HEK293T (cell line): ENCODE measurements at regions not wholly inside any gene's neighbourhood (a gene's known extent, or its start where the extent isn't known, plus 50 kb on each side); places are given as distances from the start of the nearest gene placed in this dataset.

Experiments
- ARNT ChIP-seq: fragments of 450-650 bp; IDR thresholded peaks from 2 replicates; pipeline ENCODE4 v1.6.1; 2017; ENCODE audit warnings: mild to moderate bottlenecking
- BHLHE40 ChIP-seq: fragments of 450-650 bp; IDR thresholded peaks from 2 replicates; pipeline ENCODE4 v1.6.1; 2016; ENCODE audit warnings: mild to moderate bottlenecking, moderate library complexity, borderline replicate concordance
- ELF4 ChIP-seq: fragments of 450-650 bp; IDR thresholded peaks from 2 replicates; pipeline ENCODE4 v1.6.1; 2017; ENCODE audit warnings: antibody characterized with exemption
- FOXA1 ChIP-seq: fragments of 450-650 bp; IDR thresholded peaks from 2 replicates; pipeline ENCODE4 v1.6.1; 2016; ENCODE audit warnings: mild to moderate bottlenecking
- FOXK2 ChIP-seq: fragments of 450-650 bp; IDR thresholded peaks from 2 replicates; pipeline ENCODE4 v1.6.1; 2016; ENCODE audit warnings: mild to moderate bottlenecking
- FOXM1 ChIP-seq: fragments of 450-650 bp; IDR thresholded peaks from 2 replicates; pipeline ENCODE4 v1.6.1; 2017; ENCODE audit warnings: mild to moderate bottlenecking, borderline replicate concordance
- HDGF ChIP-seq: fragments of 450-650 bp; IDR thresholded peaks from 2 replicates; pipeline ENCODE4 v1.6.1; 2017; ENCODE audit warnings: antibody characterized with exemption, borderline replicate concordance
- L3MBTL2 ChIP-seq: fragments of 450-650 bp; conservative IDR thresholded peaks from 2 replicates; pipeline ENCODE4 v1.6.1; 2016; ENCODE audit warnings: mild to moderate bottlenecking
- LEF1 ChIP-seq: fragments of 450-650 bp; IDR thresholded peaks from 2 replicates; pipeline ENCODE4 v1.6.1; 2017; ENCODE audit warnings: mild to moderate bottlenecking, borderline replicate concordance
- PKNOX1 ChIP-seq: fragments of 450-650 bp; IDR thresholded peaks from 2 replicates; pipeline ENCODE4 v1.6.1; 2016
- SP1 ChIP-seq: fragments of 450-650 bp; IDR thresholded peaks from 2 replicates; pipeline ENCODE4 v1.6.1; 2017
- SUZ12 ChIP-seq: fragments of 450-650 bp; IDR thresholded peaks from 2 replicates; pipeline ENCODE4 v1.6.1; 2016; ENCODE audit warnings: mild to moderate bottlenecking
- ZNF384 ChIP-seq: fragments of 450-650 bp; IDR thresholded peaks from 2 replicates; pipeline ENCODE4 v1.6.1; 2016

GRCh38 chr21:25385911-25386474, 221.3 kb downstream of the MRPL39 start:
- TF ChIP-seq ARNT, result no peak
- no peak for TF ChIP-seq LEF1
- no peak for TF ChIP-seq PKNOX1
- TF ChIP-seq SP1, result no peak
- no peak for TF ChIP-seq ZNF384
- no peak for TF ChIP-seq L3MBTL2
- TF ChIP-seq BHLHE40, result no peak
- TF ChIP-seq FOXA1, result no peak
- TF ChIP-seq FOXM1, result no peak
- TF ChIP-seq ELF4, result no peak
- no peak for TF ChIP-seq HDGF
- TF ChIP-seq FOXK2, result no peak
- TF ChIP-seq SUZ12, result no peak
